Thoracic aorta (tissue), 2 donors: ENCODE measurements at regions not wholly inside any gene's neighbourhood (a gene's known extent, or its start where the extent isn't known, plus 50 kb on each side); places are given as distances from the start of the nearest gene placed in this dataset.
A peak's percentile ranks its signal among the peaks of the same experiment; 100 is the strongest.

ENCODE experiments used
- ATAC-seq: fragments of 150-250 bp; one replicate; pipeline ENCODE4 v1.8.0; 2017; ENCODE audit warnings: low read depth; ENCODE audit not compliant: insufficient number of reproducible peaks, low FRiP score
- DNase-seq: peaks from one replicate; pipeline ENCODE4 v3.0.0-alpha.2; 2020; ENCODE audit warnings: low spot score
- H3K27ac ChIP-seq, 2 donors: fragments of 200-600 bp; sonication (generic); 1 replicate in 1 of 2; 2 replicates in 1 of 2; pipeline ENCODE4 v1.5.1; 2016; ENCODE audit warnings: mild to moderate bottlenecking in 2 of 2, moderate library complexity in 2 of 2
- H3K27me3 ChIP-seq: fragments of 200-600 bp; sonication (generic); replicated peaks from 2 replicates; pipeline ENCODE4 v1.6.0; 2016; ENCODE audit warnings: mild to moderate bottlenecking; ENCODE audit not compliant: insufficient read depth
- H3K36me3 ChIP-seq: fragments of 200-600 bp; sonication (generic); one replicate; pipeline ENCODE4 v1.5.1; 2016
- H3K4me1 ChIP-seq, 2 donors: fragments of 200-600 bp; sonication (generic); 1 replicate in 1 of 2; 2 replicates in 1 of 2; pipeline versions ENCODE4 v1.5.1 to v1.6.0; 2016; ENCODE audit warnings: low read depth in 2 of 2, mild to moderate bottlenecking in 1 of 2; ENCODE audit not compliant: control insufficient read depth in 1 of 2
- H3K4me3 ChIP-seq: fragments of 200-600 bp; sonication (generic); 2 replicates; pipeline ENCODE4 v1.5.1; 2016; ENCODE audit warnings: mild to moderate bottlenecking
- H3K9me3 ChIP-seq: fragments of 200-600 bp; sonication (generic); 2 replicates; pipeline ENCODE4 v1.5.1; 2016
- TF ChIP-seq, protein P1 (sequence below): fragments of 200-600 bp; sonication (generic); IDR thresholded peaks from one replicate; pipeline ENCODE4 v1.5.1; 2019; ENCODE audit warnings: antibody characterized with exemption

DNA sequence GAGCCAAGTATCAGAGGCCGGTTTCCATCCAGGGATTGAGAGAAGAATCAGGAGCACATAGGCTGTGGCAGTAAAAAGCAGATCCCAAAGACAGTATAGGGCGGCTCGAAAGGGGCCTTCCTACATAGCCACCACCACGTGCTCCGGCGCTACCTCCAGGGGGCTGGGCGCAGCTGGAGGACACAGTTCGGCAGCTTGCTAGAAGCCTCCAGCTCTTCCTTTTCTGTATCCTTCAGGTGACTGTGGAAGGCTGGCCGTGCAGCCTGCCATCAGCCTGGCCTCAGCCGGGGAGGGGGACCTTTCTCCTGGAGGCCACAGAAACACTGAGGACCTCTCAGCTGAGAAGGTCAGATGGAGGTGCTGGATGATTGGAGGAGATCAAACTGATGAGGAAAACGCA is 183.6 kb upstream of the GLI2 start:
- ATAC-seq, result no peak
- H3K4me1 ChIP-seq, result peaks cover 0 to 28% of the 10 kb centered on the region in 2 donors
- TF ChIP-seq, protein P1, sequence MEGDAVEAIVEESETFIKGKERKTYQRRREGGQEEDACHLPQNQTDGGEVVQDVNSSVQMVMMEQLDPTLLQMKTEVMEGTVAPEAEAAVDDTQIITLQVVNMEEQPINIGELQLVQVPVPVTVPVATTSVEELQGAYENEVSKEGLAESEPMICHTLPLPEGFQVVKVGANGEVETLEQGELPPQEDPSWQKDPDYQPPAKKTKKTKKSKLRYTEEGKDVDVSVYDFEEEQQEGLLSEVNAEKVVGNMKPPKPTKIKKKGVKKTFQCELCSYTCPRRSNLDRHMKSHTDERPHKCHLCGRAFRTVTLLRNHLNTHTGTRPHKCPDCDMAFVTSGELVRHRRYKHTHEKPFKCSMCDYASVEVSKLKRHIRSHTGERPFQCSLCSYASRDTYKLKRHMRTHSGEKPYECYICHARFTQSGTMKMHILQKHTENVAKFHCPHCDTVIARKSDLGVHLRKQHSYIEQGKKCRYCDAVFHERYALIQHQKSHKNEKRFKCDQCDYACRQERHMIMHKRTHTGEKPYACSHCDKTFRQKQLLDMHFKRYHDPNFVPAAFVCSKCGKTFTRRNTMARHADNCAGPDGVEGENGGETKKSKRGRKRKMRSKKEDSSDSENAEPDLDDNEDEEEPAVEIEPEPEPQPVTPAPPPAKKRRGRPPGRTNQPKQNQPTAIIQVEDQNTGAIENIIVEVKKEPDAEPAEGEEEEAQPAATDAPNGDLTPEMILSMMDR, result no peak
- DNase-seq, result no peak
- H3K27me3 ChIP-seq, result no peaks in the 10 kb centered on the region
- H3K36me3 ChIP-seq, result no peaks in the 10 kb centered on the region
- H3K27ac ChIP-seq, result no peak overlapping the region
- H3K9me3 ChIP-seq, result no peaks in the 10 kb centered on the region
- H3K4me3 ChIP-seq, result no peak overlapping the region

DNA sequence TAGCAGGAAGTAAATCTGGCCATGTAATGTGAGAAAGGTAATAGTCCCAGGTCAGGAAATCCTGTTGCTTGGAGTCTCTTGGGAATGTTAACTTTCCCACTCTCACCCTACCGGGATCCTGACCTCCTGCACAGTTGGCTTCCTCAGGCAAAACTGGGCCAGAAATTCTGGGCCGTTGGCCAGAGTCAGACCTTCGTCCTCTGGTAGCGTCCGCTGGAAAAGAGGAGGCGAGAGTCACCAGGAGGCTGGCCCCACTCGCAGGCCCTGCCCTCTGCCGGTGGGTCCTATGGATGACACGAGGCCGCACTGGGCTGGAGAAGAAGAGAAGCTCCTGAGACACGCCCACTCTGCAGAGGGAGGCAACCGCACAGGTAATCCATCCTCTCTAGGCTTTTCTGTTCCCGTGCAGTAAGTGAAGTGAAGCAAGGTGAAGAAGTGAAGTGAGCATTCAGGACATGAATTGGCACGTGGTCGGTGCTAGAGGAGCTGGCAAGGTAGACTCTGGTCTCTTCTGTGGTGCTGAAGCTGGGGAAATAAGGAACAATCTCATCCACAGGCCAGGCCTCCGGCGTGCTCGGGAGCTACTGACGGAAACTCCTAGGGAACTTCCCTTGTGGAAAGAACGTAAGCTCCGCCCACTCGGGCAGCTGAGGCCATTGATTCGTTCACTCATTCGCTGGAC is 182.7 kb upstream of the GLI2 start:
- H3K9me3 ChIP-seq, result no peaks in the 10 kb centered on the region
- ATAC-seq (peak; percentile 66), DNase-seq (peak; percentile 40)
- peak overlapping the region; percentile 9 for H3K4me3 ChIP-seq
- no peak overlapping the region for H3K27ac ChIP-seq
- TF ChIP-seq, protein P1, result peak; percentile 82
- no peaks in the 10 kb centered on the region for H3K36me3 ChIP-seq
- no peaks in the 10 kb centered on the region for H3K27me3 ChIP-seq
- H3K4me1 ChIP-seq, result peaks cover 0 to 24% of the 10 kb centered on the region in 2 donors

DNA sequence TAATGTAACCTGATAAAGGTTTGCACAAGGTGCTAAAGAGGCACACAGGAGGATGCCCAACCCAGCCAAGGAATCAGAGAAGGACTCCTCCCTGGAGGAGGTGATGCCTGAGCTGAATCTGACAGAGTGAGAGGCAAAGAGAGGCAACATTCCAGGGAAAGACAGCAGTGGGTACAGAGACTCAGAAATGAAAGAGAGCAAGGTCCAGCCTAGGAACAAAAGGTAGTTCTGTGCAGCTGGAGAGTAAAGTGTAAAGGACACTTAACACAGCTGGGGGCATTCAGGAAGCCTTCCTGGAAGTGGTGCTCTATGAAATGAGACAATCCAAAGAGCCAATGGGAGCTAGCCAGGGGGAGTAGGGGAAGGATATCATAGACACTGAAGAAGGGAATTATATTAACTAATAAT is 181.0 kb upstream of the GLI2 start:
- H3K9me3 ChIP-seq, result no peaks in the 10 kb centered on the region
- DNase-seq, result no peak
- H3K4me1 ChIP-seq, result peaks cover 0 to 33% of the 10 kb centered on the region in 2 donors
- H3K4me3 ChIP-seq, result no peak overlapping the region
- H3K36me3 ChIP-seq, result no peaks in the 10 kb centered on the region
- TF ChIP-seq, protein P1, result no peak
- no peak overlapping the region for H3K27ac ChIP-seq
- H3K27me3 ChIP-seq, result no peaks in the 10 kb centered on the region
- ATAC-seq, result no peak

DNA sequence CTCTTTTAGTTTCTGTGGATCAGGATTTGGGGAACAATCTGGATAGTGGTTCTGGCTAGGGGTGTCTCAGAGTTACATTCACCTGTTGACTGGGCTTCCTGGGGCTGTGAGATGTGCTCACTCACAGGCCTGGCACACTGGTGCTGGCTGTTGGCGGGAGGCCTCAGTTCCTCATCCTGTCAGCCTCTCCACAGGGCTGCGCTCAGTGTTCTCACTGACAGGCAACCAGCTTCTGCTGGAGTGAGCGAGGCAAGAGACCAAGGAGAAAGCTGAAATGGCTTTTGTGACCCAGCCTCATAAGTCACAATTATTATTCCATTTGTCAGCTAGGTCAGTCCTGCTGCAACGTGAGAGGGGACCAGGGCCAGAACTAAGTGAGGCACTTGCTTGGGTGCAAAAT is 180.6 kb upstream of the GLI2 start:
- DNase-seq (no peak), ATAC-seq (no peak)
- Histone ChIP-seq H3K36me3 (no peaks in the 10 kb centered on the region), H3K4me3 (no peak overlapping the region), H3K9me3 (no peaks in the 10 kb centered on the region), H3K4me1 (peaks cover 0 to 33% of the 10 kb centered on the region in 2 donors), H3K27ac (no peak overlapping the region), H3K27me3 (no peaks in the 10 kb centered on the region)
- TF ChIP-seq, protein P1, result no peak

DNA sequence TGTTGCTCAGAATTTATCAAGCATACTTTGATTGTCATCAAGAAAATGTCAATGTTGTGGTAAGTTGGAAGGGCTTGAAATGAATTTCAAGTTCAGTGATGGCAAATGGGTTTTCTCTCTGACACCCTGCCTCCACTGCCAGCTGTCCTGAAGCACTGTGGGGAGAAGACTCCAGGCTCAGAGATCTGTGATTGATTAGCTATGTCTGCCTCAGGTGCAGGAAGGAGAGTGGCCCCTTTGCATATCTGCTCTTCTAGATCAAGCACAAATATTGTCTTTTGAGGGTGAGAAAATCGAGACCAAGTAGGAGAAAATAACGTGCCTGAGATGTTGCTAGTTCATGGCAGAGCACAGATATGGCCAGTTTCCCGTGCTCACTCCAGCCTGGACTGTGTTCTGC is 178.8 kb upstream of the GLI2 start:
- peaks cover 0 to 25% of the 10 kb centered on the region in 2 donors for H3K4me1 ChIP-seq
- TF ChIP-seq, protein P1, result no peak
- H3K9me3 ChIP-seq, result no peaks in the 10 kb centered on the region
- no peaks in the 10 kb centered on the region for H3K27me3 ChIP-seq
- no peak overlapping the region for H3K4me3 ChIP-seq
- ATAC-seq (no peak), DNase-seq (no peak)
- no peak overlapping the region for H3K27ac ChIP-seq
- no peaks in the 10 kb centered on the region for H3K36me3 ChIP-seq
